AG10803 (cell line): ENCODE measurements at regions not wholly inside any gene's neighbourhood (a gene's known extent, or its start where the extent isn't known, plus 50 kb on each side); places are given as distances from the start of the nearest gene placed in this dataset.

Experiments used
- DNase-seq: peaks from one replicate; pipeline ENCODE4 v3.0.0; 2010; ENCODE audit warnings: low read depth
- H3K4me3 ChIP-seq: 2 replicates; pipeline ENCODE4 v1.5.1; 2011; ENCODE audit warnings: mild to moderate bottlenecking, low read length, control low read depth
- CTCF ChIP-seq: conservative IDR thresholded peaks from 2 replicates; pipeline ENCODE4 v1.5.1; 2011; ENCODE audit warnings: mild to moderate bottlenecking, low read length, control low read depth, inconsistent platforms

- TF ChIP-seq CTCF = no peak
- no peak for DNase-seq
- H3K4me3 ChIP-seq = no peak overlapping the region
These were observed 1031.6 kb upstream of the WWC1 start for GRCh38 chr5:167259806-167260205.

- peak; percentile 49 for TF ChIP-seq CTCF
- no peak for DNase-seq
These were observed 1029.9 kb upstream of the WWC1 start for GRCh38 chr5:167261309-167262100.

GRCh38 chr5:167263185-167263584 is 1028.3 kb upstream of the WWC1 start:
- no peak for DNase-seq
- no peak for TF ChIP-seq CTCF
- H3K4me3 ChIP-seq = no peak overlapping the region

More at GRCh38 chr5:167261309-167262100, 1029.9 kb upstream of the WWC1 start:
- H3K4me3 ChIP-seq = no peak overlapping the region

GRCh38 chr5:167264348-167264747 is 1027.1 kb upstream of the WWC1 start:
- H3K4me3 ChIP-seq = no peak overlapping the region
- DNase-seq = no peak
- TF ChIP-seq CTCF = no peak

- no peak for TF ChIP-seq CTCF
- DNase-seq = no peak
- H3K4me3 ChIP-seq = no peak overlapping the region
These were observed 1023.1 kb upstream of the WWC1 start for GRCh38 chr5:167268337-167268736.

- no peak for DNase-seq
- TF ChIP-seq CTCF = no peak
- no peak overlapping the region for H3K4me3 ChIP-seq
These were observed 1022.3 kb upstream of the WWC1 start for GRCh38 chr5:167269146-167269545.

- H3K4me3 ChIP-seq = no peak overlapping the region
- no peak for TF ChIP-seq CTCF
- no peak for DNase-seq
These were observed 1020.4 kb upstream of the WWC1 start for GRCh38 chr5:167271081-167271480.
